Breast epithelium (tissue), 3 donors: ENCODE measurements at regions not wholly inside any gene's neighbourhood (a gene's known extent, or its start where the extent isn't known, plus 50 kb on each side); places are given as distances from the start of the nearest gene placed in this dataset.

Experiments
- CTCF ChIP-seq, 3 donors: fragments of 450-650 bp; IDR thresholded peaks; one replicate each; pipeline ENCODE4 v1.5.1; 2016 to 2017; ENCODE audit warnings: antibody characterized with exemption in 3 of 3, mild to moderate bottlenecking in 3 of 3, moderate library complexity in 3 of 3
- POLR2A ChIP-seq: fragments of 450-650 bp; IDR thresholded peaks from one replicate; pipeline ENCODE4 v1.6.1; 2016; ENCODE audit warnings: antibody characterized with exemption, mild to moderate bottlenecking, moderate library complexity
- POLR2AphosphoS5 ChIP-seq, 3 donors: sonication (generic); formaldehyde crosslinking; IDR thresholded peaks; one replicate each; pipeline ENCODE4 v1.6.1; 2017; ENCODE audit warnings: antibody characterized with exemption in 3 of 3

GRCh38 chr1:219548386-219548785 lies 64.5 kb downstream of the ZC3H11B start:
- TF ChIP-seq CTCF (IDR thresholded peaks at IDR 0.05) (no peak), POLR2A (no peak), POLR2AphosphoS5 (IDR thresholded peaks at IDR 0.05) (no peak)
